GM12878 (cell line): ENCODE measurements at regions not wholly inside any gene's neighbourhood (a gene's known extent, or its start where the extent isn't known, plus 50 kb on each side); places are given as distances from the start of the nearest gene placed in this dataset.

Experiments
- ATAC-seq: fragments of 200-7000 bp; cut with Tn5 transposase; 3 replicates; pipeline ENCODE4 v1.9.1; 2020; ENCODE audit warnings: mild to moderate bottlenecking, moderate library complexity
- BruUV-seq: library from RNA; stranded (reverse); fragments of 400-500 nt; replicated peaks from 2 replicates; lab custom pipeline; 2021; lab: Mats Ljungman, UMichigan
- CTCF ChIA-PET: fragments of 300-600 bp; sonication (Branson Sonifier 250); formaldehyde crosslinking; extraction: SDS; loops from one replicate; lab custom pipeline; 2021; ENCODE audit warnings: inconsistent platforms; lab: Yijun Ruan, JAX
- POLR2A ChIA-PET: fragments of 350-600 bp; formaldehyde crosslinking; extraction: SDS; loops from one replicate; lab custom pipeline; 2021; ENCODE audit warnings: inconsistent platforms; lab: Charles Lee
- RAD21 ChIA-PET: fragments of 300-600 bp; sonication (Branson Sonifier 250); formaldehyde crosslinking; loops from one replicate; lab custom pipeline; 2023; ENCODE audit warnings: antibody characterized with exemption; ENCODE audit not compliant: unreplicated experiment; lab: Charles Lee
- SMC1A ChIA-PET: fragments of 300-600 bp; sonication (Branson Sonifier 250); formaldehyde crosslinking; loops from one replicate; lab custom pipeline; 2023; ENCODE audit not compliant: unreplicated experiment, uncharacterized antibody; lab: Charles Lee
- DNase-seq: peaks from one replicate; pipeline ENCODE4 v3.0.0-alpha.2; 2011; ENCODE audit warnings: low read depth, low spot score
- FAIRE-seq: peaks from 3 replicates; lab custom pipeline; 2011; peaks lifted over from hg19 to GRCh38; lab: Jason Lieb, UNC
- H2AFZ ChIP-seq: 2 replicates; pipeline ENCODE4 v1.6.0; 2011; ENCODE audit warnings: low read depth, low read length, control low read depth; ENCODE audit not compliant: control insufficient read depth
- H3K27ac ChIP-seq: 2 replicates; pipeline ENCODE4 v1.5.1; 2011; ENCODE audit warnings: control low read depth; ENCODE audit not compliant: control insufficient read depth, insufficient read depth
- H3K27me3 ChIP-seq, 2 experiments: replicated peaks in 1 of 2; 2 replicates each; pipeline versions ENCODE4 v1.6.0 to v1.6.1; 2011; ENCODE audit warnings: low read length in 1 of 2; ENCODE audit not compliant: control insufficient read depth in 2 of 2, insufficient read depth in 2 of 2
- H3K36me3 ChIP-seq, 2 experiments: 2 replicates each; pipeline ENCODE4 v1.5.1; 2011; ENCODE audit warnings: low read length in 1 of 2; ENCODE audit not compliant: control insufficient read depth in 2 of 2, insufficient read depth in 2 of 2
- H3K4me1 ChIP-seq: 2 replicates; pipeline ENCODE4 v1.6.1; 2011; ENCODE audit warnings: mild to moderate bottlenecking, low read length, moderate library complexity, mixed read lengths; ENCODE audit not compliant: control insufficient read depth, insufficient read depth
- H3K4me2 ChIP-seq: 2 replicates; pipeline ENCODE4 v1.6.0; 2011; ENCODE audit warnings: control low read depth; ENCODE audit not compliant: control insufficient read depth, insufficient read depth
- H3K4me3 ChIP-seq: fragments of 200-600 bp; sonication (generic); 2 replicates; pipeline ENCODE4 v1.5.1; 2016
- H3K79me2 ChIP-seq: 2 replicates; pipeline ENCODE4 v1.6.0; 2011; ENCODE audit warnings: low read length; ENCODE audit not compliant: control insufficient read depth, insufficient read depth
- H3K9ac ChIP-seq: 2 replicates; pipeline ENCODE4 v1.8.0; 2011; ENCODE audit warnings: low read length, control low read depth, mixed read lengths; ENCODE audit not compliant: control insufficient read depth, insufficient read depth
- H3K9me3 ChIP-seq: replicated peaks from 3 replicates; pipeline ENCODE4 v1.5.1; 2011; ENCODE audit warnings: mild to moderate bottlenecking, low read length; ENCODE audit not compliant: control insufficient read depth, insufficient read depth
- H4K20me1 ChIP-seq: 2 replicates; pipeline ENCODE4 v1.6.0; 2011; ENCODE audit not compliant: control insufficient read depth, insufficient read depth
- RBBP5 ChIP-seq: fragments of 200-600 bp; sonication (generic); conservative IDR thresholded peaks from 2 replicates; pipeline ENCODE4 v1.6.1; 2016
- RUNX3 ChIP-seq: IDR thresholded peaks from 2 replicates; pipeline ENCODE4 v1.6.1; 2012; ENCODE audit warnings: low read length, inconsistent platforms
- SRF ChIP-seq, 2 experiments: IDR thresholded peaks; 2 replicates each; pipeline ENCODE4 v1.6.1; 2011; ENCODE audit warnings: low read depth in 2 of 2, low read length in 2 of 2, mild to moderate bottlenecking in 1 of 2, moderate library complexity in 1 of 2
- ZNF217 ChIP-seq: fragments of 450-650 bp; IDR thresholded peaks from 2 replicates; pipeline ENCODE4 v1.6.1; 2017; ENCODE audit warnings: antibody characterized with exemption, mild to moderate bottlenecking
- WGBS: methylation state at CpG from one replicate; pipeline ENCODE4 v1.1.6; 2016; ENCODE audit warnings: low lambda C conversion rate; ENCODE audit not compliant: insufficient replicate concordance, insufficient coverage; ENCODE audit errors: missing lambda C conversion rate; 5-methylcytosine and 5-hydroxymethylcytosine counted together
- in situ Hi-C: fragments of 300-500 bp; cut with MboI; formaldehyde crosslinking; loops from 9 replicates; pipeline ENCODE4 v1.14.3; 2018; ENCODE audit warnings: mixed read lengths
- intact Hi-C: fragments of 100-400 bp; cut with micrococcal nuclease; formaldehyde crosslinking; loops from one replicate; pipeline ENCODE4 v1.14.2; 2022; ENCODE audit not compliant: unreplicated experiment
- TF ChIP-seq, protein P1 (sequence below): IDR thresholded peaks from 2 replicates; pipeline ENCODE4 v1.6.1; 2012; ENCODE audit warnings: low read length, inconsistent platforms
- TF ChIP-seq, protein P2 (sequence below): fragments of 150-350 bp; IDR thresholded peaks from 2 replicates; pipeline ENCODE4 v1.6.1; 2014; ENCODE audit warnings: mild to moderate bottlenecking, low read depth, low read length

DNA sequence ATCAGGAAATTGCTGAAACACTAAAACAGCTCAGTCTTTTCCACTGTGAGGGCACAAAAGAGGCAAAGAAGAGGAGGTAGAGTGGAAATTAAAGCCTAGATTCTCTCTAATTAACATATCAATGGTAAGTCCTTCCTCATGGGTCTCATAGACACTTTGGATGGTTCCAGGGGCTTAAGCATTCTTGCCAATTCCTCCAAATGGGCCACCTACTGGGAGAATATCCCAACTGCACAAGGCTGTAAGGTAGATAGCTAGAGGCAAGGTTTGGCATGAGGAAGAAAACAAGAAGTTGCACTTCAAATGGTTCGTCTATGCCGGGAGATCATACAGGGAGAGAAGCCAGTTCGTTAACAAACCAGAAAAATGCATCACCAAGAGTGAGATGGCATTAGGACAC, 107.6 kb upstream of the KHDRBS2 start:
- WGBS: 34% methylated on average over 3 of the region's 3 CpGs
- FAIRE-seq: no peak
- Histone ChIP-seq H3K9ac (no peak overlapping the region), H3K4me2 (no peak overlapping the region), H4K20me1 (no peaks in the 10 kb centered on the region), H3K36me3 (no peaks in the 10 kb centered on the region), H3K4me1 (no peaks in the 10 kb centered on the region), H3K27ac (no peak overlapping the region), H3K9me3 (no peaks in the 10 kb centered on the region), H3K79me2 (no peaks in the 10 kb centered on the region), H3K27me3 (no peaks in the 10 kb centered on the region), H3K4me3 (no peak overlapping the region), H2AFZ (no peak overlapping the region)
- no TSS peak for BruUV-seq
- ChIA-PET POLR2A (no interaction called here), CTCF (no interaction called here), RAD21 (no interaction called here), SMC1A (interaction anchor here (1.8 kb wide), 1 partner anchor 11 kb away, joined by 4 read pairs; no protein-coding TSS in a partner anchor)
- DNase-seq: no peak
- intact Hi-C loops (no loop called here), in situ Hi-C loops (no loop called here)
- ATAC-seq: no peak
- TF ChIP-seq, protein P1, sequence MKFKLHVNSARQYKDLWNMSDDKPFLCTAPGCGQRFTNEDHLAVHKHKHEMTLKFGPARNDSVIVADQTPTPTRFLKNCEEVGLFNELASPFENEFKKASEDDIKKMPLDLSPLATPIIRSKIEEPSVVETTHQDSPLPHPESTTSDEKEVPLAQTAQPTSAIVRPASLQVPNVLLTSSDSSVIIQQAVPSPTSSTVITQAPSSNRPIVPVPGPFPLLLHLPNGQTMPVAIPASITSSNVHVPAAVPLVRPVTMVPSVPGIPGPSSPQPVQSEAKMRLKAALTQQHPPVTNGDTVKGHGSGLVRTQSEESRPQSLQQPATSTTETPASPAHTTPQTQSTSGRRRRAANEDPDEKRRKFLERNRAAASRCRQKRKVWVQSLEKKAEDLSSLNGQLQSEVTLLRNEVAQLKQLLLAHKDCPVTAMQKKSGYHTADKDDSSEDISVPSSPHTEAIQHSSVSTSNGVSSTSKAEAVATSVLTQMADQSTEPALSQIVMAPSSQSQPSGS: no peak
- TF ChIP-seq SRF (IDR thresholded peaks at IDR 0.05; ENCODE audit: low read depth in 2 of 2, low read length in 2 of 2): no peak
- TF ChIP-seq, protein P2, sequence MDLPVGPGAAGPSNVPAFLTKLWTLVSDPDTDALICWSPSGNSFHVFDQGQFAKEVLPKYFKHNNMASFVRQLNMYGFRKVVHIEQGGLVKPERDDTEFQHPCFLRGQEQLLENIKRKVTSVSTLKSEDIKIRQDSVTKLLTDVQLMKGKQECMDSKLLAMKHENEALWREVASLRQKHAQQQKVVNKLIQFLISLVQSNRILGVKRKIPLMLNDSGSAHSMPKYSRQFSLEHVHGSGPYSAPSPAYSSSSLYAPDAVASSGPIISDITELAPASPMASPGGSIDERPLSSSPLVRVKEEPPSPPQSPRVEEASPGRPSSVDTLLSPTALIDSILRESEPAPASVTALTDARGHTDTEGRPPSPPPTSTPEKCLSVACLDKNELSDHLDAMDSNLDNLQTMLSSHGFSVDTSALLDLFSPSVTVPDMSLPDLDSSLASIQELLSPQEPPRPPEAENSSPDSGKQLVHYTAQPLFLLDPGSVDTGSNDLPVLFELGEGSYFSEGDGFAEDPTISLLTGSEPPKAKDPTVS: no peak
- no peak for TF ChIP-seq RUNX3
- no peak for TF ChIP-seq ZNF217
- TF ChIP-seq RBBP5: no peak
